HG03095 (cell line): ENCODE measurements at regions not wholly inside any gene's neighbourhood (a gene's known extent, or its start where the extent isn't known, plus 50 kb on each side); places are given as distances from the start of the nearest gene placed in this dataset.
A peak's percentile ranks its signal among the peaks of the same experiment; 100 is the strongest.

Source experiments
- ATAC-seq: cut with Tn5 transposase; IDR thresholded peaks from one replicate; pipeline ENCODE4 v1.9.1; 2021; ENCODE audit warnings: moderate library complexity; ENCODE audit not compliant: unreplicated experiment

DNA sequence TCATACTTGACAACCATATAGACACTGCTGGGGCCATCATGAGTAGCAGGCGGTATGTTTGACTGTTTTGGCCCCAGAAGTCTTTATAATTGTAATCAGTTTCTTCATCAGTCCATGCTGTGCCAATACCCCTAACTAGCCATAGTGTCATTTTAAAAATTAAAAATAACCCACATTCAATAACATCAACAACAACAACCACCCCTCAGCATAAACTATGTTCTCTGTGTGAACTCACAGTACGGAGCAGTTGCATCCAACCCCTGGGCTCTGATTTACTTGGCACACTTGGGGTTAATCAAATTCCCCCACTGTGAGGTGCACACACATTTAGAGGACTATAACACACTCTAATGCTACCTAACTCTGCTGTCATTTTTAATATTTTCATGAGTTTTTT, 553.7 kb downstream of the USP25 start:
- ATAC-seq: no peak

DNA sequence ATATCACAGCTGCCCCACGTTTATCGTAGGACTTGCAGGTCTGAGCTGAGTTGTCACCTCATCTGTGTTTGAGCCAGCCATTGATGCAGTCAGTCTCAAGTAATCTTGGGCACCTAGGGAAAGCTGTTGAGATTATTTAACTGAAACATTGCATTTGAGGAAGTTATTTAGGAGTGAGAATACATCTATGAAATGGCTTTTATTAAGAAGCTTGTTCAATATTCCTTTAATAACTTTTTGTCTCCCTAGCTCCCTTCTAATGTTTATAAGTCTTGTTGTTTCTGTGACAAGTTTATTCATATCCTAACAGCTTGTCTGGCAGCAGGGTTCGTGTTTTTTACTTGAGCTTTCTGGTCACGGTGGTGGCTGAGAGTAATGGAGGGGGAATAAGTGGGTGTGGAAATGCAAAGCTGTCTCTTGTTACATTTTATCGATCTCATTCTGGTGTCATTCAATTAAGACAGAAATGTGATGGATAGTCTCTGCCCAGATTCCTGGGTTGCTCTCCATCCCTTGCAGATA, 555.9 kb downstream of the USP25 start:
- no peak for ATAC-seq

DNA sequence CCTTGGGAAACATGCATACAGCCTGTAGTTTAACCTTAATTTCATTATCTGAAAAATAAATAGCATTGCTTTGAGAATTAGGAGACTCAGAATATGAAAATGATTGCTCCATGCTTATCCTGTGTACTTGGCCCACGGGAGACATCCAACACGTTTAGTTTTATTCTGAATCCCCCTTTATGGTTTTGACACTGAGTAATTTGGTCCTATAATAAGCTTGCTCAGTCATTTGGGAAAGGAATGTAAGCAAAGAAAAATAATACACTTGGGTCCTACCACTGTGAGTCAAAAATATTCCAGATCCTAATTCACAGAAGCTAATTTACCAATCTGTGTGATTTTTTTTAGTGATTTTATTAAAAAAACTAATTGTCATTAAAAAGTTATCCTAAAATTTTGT, 557.3 kb downstream of the USP25 start:
- ATAC-seq: no peak

DNA sequence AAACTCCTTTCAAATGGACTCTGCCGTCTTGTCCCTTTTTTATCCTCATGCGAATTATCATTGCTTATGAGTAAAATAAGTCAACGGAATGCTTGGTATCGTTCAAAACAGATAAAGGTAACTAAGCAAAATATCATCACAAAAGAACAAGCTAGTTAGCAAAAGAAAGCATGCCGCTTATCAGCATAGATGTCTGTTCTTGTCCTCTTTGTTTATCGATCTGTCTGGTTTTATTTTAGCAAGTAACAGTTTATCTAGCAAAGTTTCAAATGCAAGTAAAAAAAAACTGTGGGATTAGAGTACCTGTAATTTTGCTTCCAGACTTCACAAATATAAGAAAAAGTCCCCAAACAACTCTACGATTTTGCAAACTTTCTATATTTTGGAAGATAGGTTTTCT, 561.5 kb downstream of the USP25 start:
- no peak for ATAC-seq

DNA sequence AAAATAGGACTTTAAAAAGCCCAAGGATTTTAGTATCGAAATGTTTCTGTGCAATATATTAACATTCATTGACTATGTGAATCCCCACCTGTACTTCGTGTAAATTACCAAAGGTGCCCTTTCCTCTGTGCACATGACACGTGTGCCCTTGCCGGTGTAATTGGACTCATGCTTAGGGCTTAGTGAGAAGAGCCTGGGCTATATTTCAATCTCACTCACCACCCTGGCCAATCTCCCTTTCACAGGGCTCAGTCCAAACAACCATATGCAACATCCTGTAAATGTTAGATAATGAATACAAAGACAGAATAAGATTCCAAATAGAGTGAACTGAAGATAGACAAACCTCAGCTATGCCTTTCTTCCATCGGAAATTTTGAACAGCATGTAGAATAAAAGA, 564.3 kb downstream of the USP25 start:
- no peak for ATAC-seq

DNA sequence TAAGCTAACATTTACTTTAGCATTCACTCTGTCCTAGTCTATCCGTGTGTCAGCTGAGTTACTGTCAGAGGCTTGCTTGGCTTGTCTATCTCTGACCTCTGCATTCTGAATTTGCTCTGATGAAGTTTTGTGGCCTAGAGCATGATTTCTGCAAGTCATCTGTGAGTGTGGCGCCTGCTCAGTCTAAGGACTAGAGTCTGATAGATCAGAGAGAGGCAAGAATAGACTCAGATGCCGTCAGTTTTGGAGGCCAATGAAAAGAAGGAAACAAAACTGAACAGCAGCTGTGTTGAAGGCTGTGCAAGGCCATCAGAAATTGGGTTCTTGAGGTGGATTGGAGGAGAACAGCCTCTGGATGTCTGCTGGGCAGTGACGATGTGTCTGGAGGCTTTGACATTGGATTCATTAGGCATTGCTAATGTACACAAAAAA, 573.1 kb downstream of the USP25 start:
- no peak for ATAC-seq

DNA sequence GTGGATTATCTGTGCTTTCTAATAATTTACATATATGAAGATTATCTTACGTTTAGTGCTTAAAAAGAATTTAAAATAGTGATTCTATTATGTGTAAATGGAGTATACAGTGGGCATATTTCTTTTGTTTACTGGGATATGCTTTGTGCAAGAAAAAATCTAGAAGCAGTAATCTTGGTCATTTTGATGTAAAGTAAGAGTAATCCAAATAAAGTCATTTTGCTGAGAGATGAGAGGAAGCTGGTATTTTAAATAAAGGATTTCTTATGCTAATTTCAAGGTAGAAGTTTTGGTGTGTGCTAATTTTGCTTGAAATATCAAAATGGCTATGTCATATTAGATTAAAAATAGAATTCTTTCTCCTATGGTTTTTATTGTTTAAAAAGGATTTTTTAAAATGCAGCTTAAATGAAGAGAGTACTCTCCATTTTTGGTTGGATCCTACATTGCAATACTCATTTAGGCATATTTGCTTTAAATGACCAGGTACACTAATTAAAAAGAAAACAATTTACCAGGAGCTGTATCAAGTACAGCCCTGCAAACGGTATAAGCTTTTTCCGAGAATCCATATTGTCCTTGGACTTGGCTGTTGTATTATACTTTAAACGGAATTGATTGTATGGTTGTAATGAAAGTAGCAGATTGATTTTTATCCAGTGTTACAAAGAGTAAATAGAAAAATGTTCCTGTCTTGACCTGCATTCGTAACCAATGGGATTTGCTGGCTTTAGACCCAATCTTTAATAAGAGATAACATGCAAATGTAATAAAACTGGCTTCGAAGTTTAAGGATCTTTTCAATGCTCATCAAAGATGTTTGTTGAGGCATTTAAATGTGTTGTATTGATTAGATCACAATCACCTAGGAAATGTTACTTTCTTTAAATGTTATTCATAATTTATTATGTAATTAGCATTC, 574.7 kb downstream of the USP25 start:
- ATAC-seq: no peak

DNA sequence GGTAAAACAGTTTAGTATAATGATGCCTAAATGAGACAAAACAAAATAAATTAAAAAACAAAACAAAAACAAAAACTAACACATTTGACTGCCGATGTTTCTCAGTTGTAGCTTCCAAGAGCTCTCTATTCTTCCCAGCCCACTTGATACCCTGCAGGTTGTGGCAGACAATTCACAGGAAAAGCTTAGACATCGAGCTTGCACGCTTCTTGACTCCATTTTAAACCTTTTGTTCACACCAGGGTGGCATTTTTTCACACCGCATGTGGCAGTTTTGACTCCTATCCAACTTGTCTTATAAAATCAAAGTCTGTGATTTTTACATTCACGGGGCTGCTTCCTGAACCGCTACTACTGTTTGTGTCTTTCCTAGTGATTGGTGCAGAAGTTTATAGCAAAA, 575.9 kb downstream of the USP25 start:
- ATAC-seq: no peak

DNA sequence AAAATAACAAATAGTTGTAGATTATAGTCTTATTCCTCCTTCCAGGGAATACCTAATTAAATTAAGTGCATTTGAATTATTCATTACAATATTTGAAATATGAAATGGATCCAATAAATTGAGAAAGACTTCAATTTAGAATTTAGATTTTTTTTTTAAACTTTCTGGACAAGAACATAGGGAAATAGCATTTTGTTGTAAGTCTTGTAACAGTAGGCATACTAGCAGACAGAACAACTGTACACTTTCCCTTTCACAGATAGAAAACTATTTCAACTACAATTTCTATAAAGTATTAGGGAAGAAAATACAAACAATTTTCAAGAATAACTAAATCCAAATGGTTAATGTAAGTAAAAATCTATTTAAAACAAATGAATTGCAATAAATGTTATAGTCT, 577.5 kb downstream of the USP25 start:
- ATAC-seq: no peak

DNA sequence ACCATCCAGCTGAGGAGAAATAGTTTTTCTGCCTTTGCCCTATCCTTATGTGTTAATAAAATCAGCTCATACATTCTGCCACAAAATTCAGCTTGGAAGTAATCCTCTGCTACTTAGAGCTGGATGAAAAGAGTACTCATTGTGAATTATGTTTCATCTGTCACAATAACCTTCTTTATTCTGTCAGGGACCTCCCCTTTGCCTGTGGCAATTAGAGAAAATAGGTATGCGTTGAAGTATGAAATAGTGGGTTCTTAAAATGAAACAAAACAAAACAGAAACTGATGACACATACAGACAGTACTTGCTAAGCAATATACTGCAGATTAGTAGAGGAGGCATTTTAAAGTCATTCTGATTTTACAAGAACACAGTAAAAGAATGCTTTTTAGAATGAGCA, 578.5 kb downstream of the USP25 start:
- peak; percentile 92 for ATAC-seq

DNA sequence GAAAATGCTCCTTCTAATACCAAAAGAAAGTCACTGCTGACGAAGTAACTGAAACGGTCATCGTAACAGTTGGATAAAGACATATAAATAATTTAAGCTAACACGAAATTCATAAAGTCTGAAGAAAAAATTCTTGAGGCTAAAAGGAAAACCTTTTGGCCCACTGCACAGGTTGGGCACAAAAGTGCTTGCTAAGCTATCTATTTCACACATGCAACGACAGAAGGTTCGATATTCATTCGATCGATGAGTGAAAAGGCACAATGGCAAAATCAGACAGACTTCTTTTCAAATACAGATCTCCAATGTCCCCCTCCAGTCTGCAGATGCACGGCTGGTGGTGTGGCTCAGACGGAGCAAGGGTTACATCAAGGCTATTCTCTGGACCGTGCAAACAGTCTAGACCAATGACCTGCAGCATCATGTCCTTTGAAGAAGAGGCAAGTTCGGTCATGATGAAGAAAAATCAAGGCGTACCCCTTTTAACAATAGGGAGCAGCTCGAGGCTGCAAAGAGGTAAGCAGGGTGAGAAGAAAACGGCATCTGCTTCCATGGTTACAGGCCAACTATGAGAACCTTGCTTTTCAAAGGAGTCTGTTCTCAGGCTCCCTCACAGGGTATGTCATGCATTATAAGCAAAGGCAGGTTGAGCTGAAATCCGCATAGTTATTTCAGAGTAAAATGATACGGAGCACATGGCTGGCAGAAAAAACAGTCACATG, 579.6 kb downstream of the USP25 start:
- ATAC-seq: no peak

DNA sequence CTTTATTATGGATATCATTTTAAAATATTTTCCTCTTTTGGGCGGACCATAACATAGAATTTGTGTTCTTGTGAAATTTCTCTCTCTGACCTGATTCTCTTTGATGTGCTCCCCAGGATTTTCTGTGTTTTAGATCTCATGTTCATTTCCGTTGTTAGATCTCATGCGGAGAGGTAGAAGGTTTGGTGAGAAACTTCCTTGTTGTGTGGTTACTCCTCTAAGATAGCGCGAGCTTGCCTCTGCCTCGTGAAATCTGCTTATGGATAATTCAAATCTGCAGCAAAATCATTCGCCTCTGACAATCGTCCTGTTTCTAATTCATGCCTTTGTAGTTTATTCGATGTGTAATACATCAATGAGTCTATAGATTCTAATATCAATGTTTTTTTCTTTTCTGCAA, 580.4 kb downstream of the USP25 start:
- ATAC-seq: no peak

DNA sequence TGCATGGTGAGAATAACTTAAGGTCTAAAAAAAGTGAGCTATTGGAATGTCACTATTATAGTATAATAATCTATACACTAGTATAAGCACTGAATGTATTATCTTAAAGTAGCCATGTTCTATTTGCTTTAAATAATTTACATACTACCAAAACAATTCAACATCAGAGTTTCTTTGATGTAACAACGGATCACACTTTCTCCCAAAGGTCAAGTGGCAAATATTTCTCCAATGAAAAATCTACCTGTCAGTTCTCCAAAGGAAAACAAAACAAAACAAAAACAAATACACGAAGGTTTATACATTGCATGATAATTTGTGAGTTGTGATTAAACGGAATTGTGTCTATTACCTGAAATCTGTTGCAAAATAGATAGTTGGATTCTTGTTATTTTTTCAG, 581.4 kb downstream of the USP25 start:
- ATAC-seq: no peak

DNA sequence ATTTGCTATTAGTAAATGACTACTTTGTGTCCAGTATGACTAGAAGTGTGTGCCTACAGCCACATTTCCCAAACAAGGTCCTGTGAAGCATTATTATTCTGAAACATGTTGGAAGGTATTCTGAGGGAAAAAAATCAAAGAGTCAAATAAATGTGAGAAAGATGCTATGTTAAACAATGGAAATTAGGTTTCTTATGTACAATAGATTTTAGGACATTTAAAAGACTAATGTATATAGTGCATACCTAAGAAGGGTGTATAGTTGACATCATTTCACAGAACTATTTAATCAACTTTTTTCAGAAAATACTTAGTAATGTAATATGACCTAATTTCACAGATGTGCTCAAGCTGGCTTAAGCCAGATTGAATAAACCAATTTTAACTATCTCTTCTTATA, 582.5 kb downstream of the USP25 start:
- no peak for ATAC-seq

DNA sequence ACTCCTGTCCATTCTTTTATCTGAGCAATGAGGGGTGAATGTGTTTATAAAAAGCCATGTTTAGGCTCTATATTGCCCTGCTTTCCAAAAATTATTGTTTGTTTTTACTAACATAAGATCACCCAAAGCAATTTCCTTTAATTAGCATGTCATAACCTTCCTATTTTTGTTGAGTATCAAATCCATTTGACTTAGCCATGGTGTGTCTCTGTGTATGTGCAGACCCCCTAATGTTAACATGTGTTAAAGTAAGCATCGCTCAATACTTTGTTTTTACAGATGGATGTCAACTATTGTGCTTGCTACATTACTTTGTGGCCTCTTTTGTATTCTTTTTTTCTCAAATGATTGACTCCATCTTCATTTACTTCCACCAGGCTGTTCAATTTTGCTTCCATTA, 585.4 kb downstream of the USP25 start:
- ATAC-seq: no peak

DNA sequence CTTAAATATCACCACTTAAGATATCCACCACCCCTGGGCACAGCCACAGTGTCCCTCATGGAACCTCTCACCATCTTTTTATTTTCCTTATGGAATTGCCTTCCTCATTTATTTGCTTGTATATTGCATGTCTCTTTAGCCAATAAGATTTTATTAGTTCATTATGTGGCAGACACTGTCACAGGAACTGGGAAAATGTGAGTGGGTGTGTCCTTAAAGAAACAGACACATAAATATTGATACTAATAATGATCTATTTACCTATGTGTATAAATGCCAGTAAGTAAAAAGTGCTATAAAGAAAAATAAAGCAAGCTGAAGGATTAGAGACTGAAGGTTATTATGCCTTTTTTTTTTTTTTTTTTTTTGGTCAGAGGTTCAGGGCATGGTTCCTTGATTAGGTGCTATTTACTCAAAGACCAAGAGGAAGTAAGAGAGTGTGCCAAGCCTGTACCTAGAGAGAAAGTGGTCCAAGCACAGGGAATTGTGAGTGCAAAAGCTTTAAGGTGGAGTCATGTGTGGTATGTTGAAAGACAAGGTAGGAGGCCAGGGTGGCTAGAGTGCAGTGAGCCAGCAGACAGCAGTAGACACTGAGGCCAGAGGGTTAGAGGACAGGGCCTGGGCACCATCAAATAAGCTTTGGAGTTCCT, 589.0 kb downstream of the USP25 start:
- no peak for ATAC-seq

DNA sequence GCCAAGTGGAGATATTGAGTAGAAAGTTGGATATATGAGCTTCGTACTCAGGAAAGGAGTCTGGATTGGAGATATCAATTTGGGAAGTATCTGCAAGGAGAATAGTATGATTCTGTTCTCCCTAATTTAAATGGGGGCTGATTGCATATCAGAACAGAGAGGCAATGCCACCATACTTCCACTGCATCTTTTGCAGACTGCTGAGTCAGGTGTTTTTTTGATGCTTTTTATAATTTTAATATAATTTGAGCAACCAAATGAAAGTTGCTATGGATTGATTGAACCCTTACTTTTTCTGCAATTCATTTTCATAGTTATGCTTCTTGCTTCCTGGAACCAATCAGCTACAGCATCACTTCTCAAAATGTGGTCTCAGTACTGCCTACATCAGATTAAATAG, 590.3 kb downstream of the USP25 start:
- ATAC-seq: no peak

DNA sequence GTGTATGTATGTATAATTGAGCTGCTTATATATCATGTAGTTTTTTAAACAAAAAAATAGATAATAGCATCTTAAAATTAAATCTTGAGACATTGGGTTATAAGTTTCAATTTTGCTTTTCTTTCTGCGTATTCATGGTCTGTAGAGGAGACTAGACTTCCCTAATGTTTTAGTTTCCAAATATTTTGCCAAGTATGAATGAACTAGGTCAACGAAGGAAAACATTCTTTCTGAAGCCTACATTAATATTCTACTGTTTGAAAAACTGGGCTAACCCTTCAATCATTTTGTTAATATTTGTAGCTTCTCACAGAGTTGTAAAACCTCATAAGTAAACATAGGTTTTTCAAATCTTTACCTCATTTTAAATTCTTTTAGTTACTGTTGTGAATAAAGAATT, 592.7 kb downstream of the USP25 start:
- ATAC-seq: no peak

DNA sequence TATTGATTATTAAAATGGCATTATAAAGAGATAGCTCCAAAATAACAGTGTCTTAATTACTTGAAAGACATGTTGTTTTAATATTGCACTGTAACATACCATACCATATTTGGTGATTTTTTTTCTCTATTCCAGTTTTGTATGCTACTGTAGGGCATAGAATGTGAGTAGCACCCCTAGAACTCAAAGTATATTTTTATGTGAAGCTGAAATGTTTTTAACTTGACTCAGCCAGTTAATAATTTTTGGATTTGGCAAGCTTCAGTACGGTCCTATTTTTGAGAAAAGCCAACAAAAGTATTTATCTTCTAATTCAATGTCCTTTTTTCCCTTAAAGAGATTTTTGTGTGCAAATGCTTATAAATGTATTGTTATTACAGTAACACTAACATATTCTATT, 593.8 kb downstream of the USP25 start:
- ATAC-seq: no peak

DNA sequence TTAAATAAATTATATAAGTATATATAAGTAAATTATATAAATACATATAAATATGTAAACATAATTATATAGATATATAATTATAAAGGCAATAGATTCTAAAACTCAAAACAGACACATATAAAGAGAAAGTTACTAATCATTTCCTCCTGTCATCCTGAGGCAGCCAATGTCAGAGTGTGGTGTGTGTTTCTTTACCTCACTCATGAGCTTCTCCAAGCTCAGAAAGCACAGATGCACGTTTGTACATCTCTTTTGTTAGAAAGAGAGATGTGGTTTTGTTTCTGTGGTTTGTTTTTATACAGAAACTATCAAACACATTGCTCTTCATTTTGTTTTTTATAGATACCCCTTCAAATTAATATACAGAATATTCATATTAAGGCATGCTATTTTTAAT, 594.8 kb downstream of the USP25 start:
- no peak for ATAC-seq

DNA sequence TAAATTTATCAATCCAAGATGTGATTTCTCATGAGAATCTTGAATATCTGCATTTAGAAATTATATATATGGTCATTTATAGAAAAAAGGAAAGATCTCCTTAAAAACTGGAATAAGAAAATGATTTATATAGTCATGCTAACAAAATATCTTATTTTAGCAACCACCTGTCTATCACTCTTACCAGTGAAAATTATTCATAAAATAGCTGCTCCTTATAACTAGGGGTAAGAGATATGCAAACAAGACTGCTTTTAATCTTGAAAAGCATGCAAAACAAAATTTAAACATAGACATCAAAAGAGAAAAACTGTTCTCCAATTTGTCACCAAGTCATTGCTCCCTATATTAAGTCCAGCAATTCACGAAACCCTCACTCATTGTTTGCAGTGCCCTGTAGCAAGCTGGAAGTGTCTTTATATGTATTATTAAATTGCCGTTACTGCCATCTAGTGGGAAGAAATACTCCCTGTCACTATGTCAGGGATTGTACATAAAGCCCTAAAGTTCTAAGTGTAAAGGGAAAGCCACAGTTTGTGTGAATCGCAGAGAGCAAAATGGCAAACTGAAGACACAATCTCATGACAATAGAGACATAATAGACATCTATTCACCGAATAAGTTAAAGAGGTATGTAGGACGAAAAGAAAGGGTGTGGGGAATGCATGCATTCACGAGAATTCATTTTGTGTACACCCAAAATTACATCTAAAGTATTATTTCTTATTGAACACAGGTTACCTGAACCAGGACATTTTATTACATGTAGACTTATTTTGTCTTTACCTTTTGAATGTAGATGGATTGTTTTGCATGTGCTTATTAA, 600.5 kb downstream of the USP25 start:
- peak; percentile 79 for ATAC-seq
